Stimulated activated CD4-positive, alpha-beta T cell treated with anti-CD3 and anti-CD28 coated beads, Interleukin-15, amount 100 ng/mL, for 24 hours (primary cell): ENCODE measurements at regions not wholly inside any gene's neighbourhood (a gene's known extent, or its start where the extent isn't known, plus 50 kb on each side); places are given as distances from the start of the nearest gene placed in this dataset.

ENCODE experiments used
- DNase-seq: peaks from one replicate; pipeline ENCODE4 v3.0.0-alpha.2; 2020

DNA sequence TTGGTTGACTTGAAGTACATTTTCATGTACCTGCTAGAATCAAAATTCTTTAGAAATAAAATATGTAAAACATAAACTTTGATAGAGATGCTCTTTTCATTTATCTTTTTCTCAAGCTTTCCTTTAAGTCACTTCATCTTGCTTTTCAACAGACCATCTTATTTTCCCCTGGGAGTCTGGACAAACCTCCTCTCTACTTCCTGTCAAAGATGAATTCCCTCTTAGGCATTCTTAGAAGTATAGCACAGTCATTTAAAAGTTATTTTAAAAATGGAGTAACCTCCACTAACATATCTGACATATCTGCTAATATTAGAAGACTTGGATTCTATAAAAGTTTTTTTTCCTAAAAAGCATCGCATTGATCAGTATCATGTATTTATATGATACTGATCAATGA is 84.8 kb upstream of the PAX6 start:
- DNase-seq = no peak

DNA sequence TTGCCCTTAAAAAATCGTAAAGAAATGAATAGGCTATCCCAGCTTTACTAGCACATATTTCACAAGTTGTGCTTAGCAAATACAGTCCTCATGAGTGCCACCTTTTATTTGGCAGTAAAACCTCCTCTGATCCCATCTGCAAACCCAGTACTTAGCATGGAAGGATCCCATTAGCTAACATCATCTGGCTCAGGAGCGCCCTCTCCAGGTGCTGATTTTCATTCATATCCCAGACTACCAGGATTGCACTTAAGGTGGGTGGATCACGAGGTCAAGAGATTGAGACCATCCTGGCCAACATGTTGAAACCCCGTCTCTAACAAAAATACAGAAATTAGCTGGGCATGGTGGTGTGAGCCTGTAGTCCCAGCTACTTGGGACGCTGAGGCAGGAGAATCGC is 76.1 kb upstream of the PAX6 start:
- DNase-seq = peak; percentile 15

DNA sequence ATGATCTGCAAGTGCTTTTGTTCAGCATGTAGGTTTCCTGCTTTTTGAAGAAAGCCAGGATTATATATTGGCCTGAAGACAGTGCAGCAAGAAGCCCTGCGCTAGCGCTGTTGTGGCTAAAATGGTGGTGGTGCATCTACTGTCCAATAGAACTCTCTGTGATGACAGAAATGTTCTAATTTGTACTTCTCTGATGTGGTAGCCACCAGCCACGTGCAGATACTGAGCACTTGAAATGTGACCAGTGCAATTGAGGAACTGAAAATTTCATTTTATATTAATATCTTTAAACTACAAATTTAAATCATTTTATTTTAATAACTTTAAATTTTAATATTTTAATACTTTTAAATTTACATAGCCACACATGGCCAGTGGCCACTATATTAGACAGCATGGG is 73.0 kb upstream of the PAX6 start:
- DNase-seq = no peak

DNA sequence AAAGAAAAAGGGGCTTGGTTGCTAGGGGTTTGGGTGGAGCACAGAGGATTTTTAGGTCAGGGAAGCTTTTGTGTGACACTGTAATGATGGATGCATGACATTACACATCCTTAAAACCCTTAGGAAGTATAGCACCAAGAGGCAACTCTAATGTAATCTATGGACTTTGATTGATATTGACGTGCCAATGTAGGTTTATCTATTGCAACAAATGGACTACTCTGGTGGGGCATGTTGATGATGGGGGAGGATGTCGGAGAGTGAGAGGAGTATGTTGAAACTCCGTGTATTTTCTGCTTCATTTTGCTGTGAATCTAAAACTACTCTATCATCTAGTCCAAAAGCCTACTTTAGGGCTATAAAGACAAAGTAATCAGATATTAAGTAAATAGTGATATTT is 72.3 kb upstream of the PAX6 start:
- no peak for DNase-seq

DNA sequence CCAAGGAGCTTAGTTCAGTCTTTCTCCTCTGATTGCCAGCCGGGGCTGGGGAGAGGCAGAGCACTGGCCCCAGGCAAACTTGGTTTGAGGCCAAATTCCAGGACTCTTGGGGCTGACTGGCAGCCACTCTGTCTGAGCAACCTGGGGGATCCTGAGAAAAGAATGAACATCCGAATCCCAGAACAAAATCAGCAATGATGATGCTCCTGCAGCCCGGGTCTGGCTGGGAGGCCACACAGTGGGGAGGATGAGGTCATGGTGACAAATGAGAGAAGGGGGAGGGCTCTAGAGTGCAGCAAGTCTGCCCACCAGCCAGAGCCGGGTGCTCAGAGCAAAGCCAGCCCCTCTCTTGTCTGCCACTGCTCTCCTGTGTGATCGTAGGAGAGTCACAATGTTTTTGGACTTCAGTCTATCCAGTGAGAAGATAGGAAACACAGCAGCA is 71.8 kb upstream of the PAX6 start:
- no peak for DNase-seq

DNA sequence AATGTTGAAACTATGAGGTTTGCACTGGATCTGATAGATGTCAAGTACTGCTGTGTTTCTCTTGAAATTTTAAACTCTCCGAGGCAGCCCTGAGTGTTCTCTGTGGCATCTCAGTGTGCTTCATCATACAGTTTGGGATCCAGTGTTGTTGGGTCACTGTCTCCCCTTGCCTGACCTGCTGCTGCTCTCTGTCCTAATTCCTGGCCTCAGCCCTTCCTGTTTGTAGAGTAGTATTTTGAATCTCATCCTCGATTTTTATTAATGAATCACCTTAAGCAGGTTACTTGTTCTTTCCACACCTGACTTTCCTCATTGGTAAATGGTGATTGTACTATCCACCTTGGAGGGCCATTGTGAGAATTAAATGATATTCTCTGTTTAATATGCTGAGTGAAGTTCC is 70.7 kb upstream of the PAX6 start:
- DNase-seq = no peak

DNA sequence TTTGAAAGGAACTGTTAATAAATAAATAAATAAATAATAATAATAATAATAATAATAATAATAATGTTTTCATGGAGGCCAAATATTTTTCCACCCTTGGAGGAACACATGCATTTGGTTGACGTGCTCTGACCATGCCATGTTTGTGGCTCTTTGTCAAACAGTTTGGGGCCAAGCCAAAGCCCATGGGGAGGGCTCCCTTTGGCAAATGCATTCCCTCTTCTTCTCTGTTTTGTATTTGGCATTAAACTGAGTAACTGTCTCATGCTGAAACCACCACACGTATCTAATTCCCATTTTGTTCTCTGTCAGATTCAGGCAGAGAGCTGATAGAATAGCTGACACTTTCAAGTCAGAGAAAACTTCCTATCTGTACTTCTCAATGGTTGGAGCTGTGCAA is 68.6 kb upstream of the PAX6 start:
- DNase-seq = no peak

DNA sequence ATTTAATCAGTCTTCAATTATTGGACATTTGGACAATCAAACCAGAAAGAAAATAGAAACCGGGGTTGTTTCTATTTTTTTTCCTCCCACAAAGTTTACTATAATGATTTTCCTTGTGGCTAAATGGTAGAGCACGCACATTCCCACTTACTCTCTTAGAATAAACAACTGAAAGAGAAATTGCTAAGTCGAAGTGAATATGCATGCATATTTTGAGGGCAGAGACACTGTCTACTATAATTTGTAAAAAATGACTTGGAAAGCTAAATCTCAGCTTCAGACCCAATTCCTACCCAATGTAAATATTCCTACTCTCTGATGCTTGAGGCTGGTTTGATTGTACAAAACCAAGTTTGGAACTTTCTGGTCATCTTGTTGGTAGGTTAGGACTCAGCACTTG is 66.7 kb upstream of the PAX6 start:
- DNase-seq = no peak

DNA sequence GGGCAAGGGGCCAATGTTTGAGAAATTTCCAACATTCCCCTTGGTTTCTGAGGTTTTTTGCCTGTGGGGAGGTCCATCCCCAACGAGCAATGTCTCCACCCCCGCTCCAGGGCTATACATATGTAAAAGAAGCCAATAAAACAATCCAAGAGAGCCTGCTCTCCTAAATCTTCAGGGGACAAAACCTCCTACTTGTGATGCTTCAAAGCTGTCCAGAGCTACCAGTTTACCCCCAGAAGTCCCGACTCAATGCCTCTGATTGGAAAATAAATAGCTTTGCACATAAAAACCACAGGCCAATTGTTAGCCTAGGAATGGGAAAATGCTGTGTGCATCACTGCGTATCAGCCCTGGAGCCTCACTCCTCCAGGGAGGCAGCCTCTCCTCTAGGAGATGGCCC is 66.0 kb upstream of the PAX6 start:
- no peak for DNase-seq

DNA sequence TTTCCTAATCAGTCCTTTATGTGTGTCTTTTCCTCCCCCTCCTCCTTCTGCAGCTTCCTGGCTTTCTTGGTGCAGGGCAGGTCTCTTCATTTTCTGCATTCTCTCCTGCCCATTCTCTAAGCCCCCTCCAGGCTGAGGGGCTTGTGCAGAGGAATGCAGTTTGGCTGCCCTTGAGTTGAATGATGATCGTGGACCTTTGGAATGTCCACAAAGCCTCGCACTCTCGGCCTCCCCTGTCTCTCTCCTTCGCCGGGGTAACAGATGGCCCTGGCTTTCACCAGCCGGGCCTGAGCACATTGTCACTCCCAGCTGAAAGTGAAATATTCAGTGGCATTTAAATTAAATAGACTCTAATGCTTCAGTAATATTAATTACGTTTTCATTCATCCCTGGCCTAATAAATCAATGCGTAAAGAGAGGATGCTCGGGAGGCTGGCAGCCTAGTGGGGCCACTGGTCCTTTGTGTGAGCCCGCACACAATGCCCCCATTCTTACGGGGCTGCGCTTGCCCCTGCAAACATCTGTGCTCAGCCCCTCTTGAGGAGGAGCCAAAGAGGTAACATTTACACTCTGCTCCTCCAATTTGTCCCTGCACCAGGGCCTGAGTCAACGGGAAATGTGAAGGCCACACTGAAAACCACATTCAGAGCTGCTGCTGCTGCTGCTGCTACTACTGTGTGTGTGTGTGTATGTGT is 64.9 kb upstream of the PAX6 start:
- no peak for DNase-seq

DNA sequence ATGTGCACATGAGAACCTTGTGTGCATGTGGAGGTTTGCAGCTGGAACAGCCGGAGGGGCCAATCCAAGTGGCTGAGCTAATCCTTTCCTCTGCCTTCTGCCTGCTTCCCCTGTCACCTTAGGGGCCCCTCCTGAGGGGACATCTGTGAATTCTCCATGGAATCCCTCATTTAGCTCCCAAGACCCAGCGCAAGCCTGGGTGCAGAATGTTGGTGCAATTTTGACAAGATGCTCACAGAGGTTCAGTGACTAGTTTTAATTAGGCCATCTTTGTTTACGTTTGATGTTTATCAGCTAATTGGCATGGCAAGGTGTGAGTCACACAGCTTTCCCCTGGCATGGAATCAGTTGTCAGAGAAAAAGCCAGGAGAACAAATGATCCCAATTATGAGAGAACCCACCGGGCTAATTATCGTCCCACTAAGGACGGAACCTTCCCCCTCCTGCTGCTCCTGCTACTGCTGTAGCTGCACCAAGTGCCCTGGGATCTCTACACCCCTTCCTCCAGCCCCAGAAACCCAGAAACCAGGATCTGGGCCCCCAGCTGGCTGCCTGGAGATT is 63.6 kb upstream of the PAX6 start:
- no peak for DNase-seq

DNA sequence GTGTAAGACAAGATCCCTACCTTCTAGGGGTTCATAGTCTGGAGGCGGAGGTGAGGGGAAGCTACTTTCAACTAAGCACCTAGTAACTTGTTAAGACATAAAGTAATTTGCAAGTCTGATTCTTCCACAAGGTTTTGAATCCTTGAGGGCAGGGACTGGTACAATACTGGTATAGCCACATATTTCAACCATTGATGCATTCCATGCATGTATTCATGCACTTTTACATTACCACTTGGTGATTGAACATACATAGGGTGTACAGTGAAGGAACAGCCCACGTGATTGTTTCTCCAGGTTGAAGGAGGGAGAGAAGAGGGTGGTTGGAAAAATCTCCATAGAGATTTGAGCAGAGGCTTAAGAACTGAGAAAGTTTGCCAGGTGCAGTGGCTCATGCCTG is 62.0 kb upstream of the PAX6 start:
- no peak for DNase-seq

DNA sequence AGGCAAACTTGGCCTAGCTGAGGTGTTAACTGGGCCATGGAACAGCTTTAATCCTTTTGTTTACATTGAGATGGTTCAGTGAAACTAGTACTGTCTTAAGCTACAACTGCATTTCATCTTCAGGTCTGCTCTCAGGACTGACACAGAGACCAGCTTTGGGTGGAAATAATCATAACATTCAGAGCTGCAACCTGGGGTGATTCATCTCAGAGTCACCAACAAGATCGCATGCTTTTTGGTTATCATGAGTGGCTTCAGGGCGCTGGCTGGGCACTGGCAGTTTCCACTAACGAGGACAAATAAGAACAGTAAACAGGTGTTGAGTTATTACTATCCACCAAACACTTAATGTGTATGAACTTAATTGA is 60.9 kb upstream of the PAX6 start:
- DNase-seq = no peak

DNA sequence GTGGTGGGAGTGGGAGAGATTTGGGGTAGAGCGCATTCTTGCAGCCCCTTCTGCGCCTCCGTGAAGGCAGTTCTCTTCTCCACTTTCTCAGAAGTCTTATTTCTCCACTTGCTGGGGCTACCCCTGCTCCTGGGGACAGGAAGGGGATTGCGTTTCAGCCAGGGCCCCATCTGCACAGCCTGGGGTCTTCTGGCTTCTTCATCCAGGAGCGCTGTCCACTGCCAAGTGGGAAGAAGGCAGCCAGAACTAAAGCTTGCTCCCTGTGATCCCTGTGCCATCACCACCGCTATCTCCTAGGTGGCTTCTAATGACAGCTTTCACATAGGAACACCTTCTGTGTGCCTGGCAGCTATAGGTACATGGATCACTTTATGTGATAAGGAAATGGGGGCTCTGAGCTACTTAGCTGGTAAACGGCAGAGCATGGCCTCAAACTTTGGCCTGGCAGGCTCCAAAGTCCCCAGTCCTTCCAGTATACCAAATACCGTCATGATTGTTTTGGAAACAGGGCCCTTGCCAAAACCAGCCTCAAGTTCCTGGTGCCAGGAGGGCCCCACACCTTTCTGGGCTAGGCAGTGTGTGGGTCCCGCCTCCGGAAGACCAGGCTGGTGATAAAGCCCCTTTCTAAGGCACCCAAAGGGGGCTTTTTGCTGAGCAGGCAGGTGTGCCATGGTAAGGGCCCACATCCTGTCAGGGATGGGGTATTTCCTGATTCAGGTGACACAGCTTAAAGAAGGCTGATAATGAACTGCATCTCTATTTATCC is 60.4 kb upstream of the PAX6 start:
- DNase-seq = no peak

DNA sequence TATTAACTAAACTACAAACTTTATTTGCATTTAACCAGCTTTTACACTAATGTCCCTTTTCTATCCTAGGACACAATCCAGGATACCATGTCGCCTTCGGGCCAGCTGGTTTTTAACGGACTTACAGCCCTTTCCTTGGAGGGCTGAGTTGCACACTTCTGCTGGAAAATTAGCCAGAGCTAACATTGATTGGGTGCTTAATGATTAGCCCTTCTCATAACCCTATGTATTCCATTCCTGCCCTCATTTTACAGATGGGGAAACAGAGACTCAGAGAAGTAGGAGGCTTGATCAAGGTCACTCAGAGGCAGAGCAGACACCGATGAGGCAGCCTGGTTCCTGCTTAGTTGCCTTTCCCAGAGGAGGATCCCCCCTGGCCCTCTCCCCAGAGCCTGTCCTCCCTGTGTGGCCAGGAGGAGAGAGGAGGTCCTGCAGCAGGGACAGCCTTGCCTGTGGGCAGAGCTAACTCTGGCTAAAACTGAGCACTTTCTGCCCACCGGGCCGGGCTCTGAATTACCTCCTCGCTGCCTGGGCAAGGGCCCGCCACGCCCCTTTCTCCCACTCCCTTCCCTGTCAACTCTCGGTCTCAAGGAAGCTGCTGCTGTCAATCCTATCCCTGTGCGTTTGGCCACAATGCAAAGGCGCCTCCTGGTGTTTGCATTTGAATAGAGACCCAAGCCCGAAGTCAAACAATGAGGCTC is 59.6 kb upstream of the PAX6 start:
- DNase-seq = peak; percentile 38

DNA sequence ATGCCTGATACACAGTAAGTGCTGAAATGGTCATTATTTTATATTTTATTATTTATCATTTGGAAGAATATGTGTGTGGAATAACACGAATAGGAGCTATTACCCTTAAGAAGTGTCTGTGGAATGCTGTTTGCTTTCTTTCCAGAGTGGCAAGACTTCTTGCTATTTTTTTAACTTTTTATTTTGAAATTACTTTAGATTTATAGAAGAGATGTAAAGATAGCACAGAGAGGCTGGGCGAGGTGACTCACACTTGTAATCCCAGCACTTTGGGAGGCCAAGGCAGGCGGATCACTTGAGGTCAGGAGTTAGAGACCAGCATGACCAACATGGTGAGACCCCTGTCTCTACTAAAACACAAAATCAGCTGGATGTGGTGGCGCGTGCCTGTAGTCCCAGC is 58.9 kb upstream of the PAX6 start:
- DNase-seq = no peak

DNA sequence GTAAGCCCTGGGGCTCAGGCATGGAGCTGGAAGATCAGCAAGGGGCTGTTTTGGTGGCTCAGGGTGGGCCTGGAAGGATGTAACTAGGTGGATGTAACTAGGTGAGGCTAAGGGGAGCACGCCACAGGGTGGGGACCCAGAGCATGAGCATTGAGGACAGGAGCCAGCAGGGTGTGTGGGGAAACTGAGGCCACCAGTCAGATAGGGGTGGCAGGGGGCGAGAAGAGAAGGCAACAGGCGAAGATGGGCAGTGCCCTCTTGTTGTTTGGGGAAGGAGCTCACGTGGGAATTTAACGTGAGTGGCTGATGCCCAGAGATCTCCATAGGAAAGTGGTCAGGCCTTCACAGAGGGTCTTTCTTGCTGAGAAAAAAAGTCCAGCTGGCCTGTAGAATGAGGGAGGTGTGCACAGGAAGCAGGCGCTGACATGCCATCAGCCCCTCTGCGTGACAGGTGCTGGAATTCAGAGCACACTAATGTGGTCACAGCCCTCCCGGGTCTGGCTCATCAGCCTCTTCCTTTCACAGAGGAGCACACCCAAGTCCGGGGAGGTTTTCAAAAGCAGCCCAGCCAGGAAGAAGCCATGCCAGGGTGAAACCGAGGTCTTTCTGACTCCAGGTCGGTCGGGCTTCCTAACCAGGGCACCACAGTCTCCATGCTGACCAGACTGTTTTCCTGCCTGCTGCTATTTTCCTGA is 54.6 kb upstream of the PAX6 start:
- DNase-seq = no peak

DNA sequence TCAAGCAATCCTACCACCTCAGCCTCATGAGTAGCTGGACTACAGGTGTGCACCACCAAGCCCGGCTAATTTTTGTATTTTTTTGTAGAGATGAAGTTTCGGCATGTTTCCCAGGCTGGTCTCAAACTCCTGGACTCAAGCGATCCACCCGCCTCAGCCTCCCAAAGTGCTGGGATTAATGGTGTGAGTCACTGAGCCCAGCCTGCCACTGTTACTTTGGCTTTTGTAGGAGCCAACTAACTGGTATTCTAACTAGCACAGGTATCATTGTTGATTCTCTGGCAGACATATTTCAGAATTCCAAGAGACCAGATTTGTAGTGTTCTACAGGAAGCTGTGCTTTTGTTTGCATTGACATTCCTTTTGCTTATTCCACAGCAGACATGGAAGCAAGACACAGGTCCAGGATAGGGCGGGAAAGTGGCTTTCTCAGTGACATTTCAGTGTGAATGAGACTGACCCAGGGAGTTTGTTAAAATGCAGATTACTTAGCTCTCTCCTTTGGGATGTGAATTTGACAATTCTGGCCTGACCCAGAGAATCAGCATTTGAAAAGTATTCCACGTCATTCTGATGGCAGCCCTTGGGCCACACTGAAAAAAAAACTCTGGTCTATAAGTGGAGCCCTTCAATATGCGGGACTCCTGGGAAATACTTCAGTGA is 52.2 kb upstream of the PAX6 start:
- DNase-seq = no peak

DNA sequence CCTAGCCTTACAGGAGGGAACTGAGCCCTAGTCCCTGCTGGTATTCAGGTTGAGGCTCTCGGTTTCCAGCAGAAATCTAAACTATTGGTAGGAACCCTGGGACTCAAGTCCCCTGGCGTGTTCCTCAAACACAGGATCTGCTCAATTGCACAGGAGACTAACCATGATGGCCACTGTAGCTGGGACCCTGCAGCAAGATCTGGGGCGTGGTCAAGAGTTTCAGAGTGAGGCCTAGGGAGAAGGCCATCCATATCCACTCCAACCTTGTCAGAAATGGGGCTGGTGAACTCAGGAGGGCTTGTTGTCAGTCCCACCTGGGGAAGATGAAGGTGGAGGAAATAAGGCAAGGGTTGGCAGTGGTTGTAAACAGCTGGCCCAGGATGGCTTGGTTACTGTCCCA is 49.9 kb upstream of the PAX6 start:
- DNase-seq = no peak
